ENCODE measurements at regions not wholly inside any gene's neighbourhood (a gene's known extent, or its start where the extent isn't known, plus 50 kb on each side); places are given as distances from the start of the nearest gene placed in this dataset.

DNA sequence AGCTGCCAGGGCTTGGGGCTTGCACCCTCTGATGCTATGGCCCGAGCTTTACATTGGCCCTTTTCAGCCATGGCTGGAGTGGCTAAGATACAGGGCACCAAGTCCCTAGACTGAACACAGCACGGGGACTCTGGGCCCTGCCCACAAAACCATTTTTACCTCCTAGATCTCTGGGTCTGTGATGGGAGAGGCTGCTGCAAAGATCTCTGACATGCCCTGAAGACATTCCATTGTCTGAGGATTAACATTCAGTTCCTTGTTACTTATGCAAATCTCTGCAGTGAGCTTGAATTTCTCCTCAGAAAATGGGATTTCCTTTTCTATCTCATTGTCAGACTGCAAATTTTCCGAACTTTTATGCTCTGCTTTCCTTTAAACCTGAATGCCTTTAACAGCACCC, 337.0 kb upstream of the SMC2 start:
- H3K9ac ChIP-seq (replicated peaks; ENCODE audit: extremely low read depth, insufficient read depth, low read length) = no peak overlapping the region
- DNase-seq (ENCODE audit: low read depth, low spot score) (no peak), FAIRE-seq (no peak)
- intact Hi-C loops (cut with micrococcal nuclease) = no loop called here
- POLR2A ChIA-PET = no interaction called here
- BruUV-seq (replicated peaks) = no TSS peak
- H3K4me3 ChIP-seq (replicated peaks in 1 of 3; ENCODE audit: insufficient read depth in 1 of 3, low read depth in 1 of 3, low read length in 3 of 3) = no peak overlapping the region
- TF ChIP-seq MYC (IDR thresholded peaks at IDR 0.05; ENCODE audit: low read depth, low read length) (no peak), GATA2 (IDR thresholded peaks at IDR 0.05; ENCODE audit: insufficient read depth, insufficient read length, low read depth, low read length) (no peak), POLR2AphosphoS5 (IDR thresholded peaks at IDR 0.05; ENCODE audit: insufficient read depth, low read depth, low read length) (no peak), POLR2A (IDR thresholded peaks at IDR 0.05; ENCODE audit: low read depth, low read length) (no peak), FOS (IDR thresholded peaks at IDR 0.05; ENCODE audit: borderline replicate concordance, insufficient read depth, low read length) (no peak), EZH2 (IDR thresholded peaks at IDR 0.05; ENCODE audit: borderline replicate concordance, low read depth, low read length, severe bottlenecking) (no peak), JUN (IDR thresholded peaks at IDR 0.05; ENCODE audit: borderline replicate concordance, insufficient read depth, insufficient read length, low read depth) (no peak)
- TF ChIP-seq, protein P1, sequence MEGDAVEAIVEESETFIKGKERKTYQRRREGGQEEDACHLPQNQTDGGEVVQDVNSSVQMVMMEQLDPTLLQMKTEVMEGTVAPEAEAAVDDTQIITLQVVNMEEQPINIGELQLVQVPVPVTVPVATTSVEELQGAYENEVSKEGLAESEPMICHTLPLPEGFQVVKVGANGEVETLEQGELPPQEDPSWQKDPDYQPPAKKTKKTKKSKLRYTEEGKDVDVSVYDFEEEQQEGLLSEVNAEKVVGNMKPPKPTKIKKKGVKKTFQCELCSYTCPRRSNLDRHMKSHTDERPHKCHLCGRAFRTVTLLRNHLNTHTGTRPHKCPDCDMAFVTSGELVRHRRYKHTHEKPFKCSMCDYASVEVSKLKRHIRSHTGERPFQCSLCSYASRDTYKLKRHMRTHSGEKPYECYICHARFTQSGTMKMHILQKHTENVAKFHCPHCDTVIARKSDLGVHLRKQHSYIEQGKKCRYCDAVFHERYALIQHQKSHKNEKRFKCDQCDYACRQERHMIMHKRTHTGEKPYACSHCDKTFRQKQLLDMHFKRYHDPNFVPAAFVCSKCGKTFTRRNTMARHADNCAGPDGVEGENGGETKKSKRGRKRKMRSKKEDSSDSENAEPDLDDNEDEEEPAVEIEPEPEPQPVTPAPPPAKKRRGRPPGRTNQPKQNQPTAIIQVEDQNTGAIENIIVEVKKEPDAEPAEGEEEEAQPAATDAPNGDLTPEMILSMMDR (IDR thresholded peaks at IDR 0.05; ENCODE audit: extremely low read depth in 1 of 2, insufficient read depth in 1 of 2, low read depth in 1 of 2, low read length in 2 of 2) = no peak
- TF ChIP-seq, protein P2, sequence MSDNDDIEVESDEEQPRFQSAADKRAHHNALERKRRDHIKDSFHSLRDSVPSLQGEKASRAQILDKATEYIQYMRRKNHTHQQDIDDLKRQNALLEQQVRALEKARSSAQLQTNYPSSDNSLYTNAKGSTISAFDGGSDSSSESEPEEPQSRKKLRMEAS (IDR thresholded peaks at IDR 0.05; ENCODE audit: insufficient read depth, insufficient read length) = no peak
- H3K9me1 ChIP-seq (replicated peaks; ENCODE audit: control insufficient read depth, extremely low read depth, insufficient read depth, low read length) = no peaks in the 10 kb centered on the region
- no peaks in the 10 kb centered on the region for H3K79me2 ChIP-seq (ENCODE audit: control insufficient read depth, insufficient read depth, low read length)
- no peak overlapping the region for H3K27ac ChIP-seq (ENCODE audit: insufficient read depth, low read depth, low read length)
- H3K4me2 ChIP-seq (ENCODE audit: insufficient read depth, low read length) = no peak overlapping the region
- no peak overlapping the region for H2AFZ ChIP-seq (ENCODE audit: low read depth, low read length)
- peaks cover 2% of the 10 kb centered on the region for H3K9me3 ChIP-seq (replicated peaks; ENCODE audit: control insufficient read depth, insufficient read depth, low read length)
- dilution Hi-C loops (cut with MboI; ENCODE audit: extremely low pct_ligation_motif_present, low sequenced_read_pairs) = no loop called here
- H3K27me3 ChIP-seq (ENCODE audit: control insufficient read depth in 2 of 2, insufficient read depth in 2 of 2, low read length in 2 of 2) = no peaks in the 10 kb centered on the region
- CTCF ChIA-PET = no interaction called here
- H3K4me1 ChIP-seq (ENCODE audit: control insufficient read depth, extremely low read depth, insufficient read depth, low read length) = no peaks in the 10 kb centered on the region
- no peaks in the 10 kb centered on the region for H4K20me1 ChIP-seq (replicated peaks; ENCODE audit: control insufficient read depth, extremely low read depth, insufficient read depth, low read length)
- no peaks in the 10 kb centered on the region for H3K36me3 ChIP-seq (ENCODE audit: control insufficient read depth in 2 of 2, extremely low read depth in 1 of 2, insufficient read depth in 2 of 2, low read length in 2 of 2)
